Liver (tissue), 8 donors: ENCODE measurements at regions not wholly inside any gene's neighbourhood (a gene's known extent, or its start where the extent isn't known, plus 50 kb on each side); places are given as distances from the start of the nearest gene placed in this dataset.

ENCODE experiments used
- DNase-seq: peaks from one replicate; pipeline ENCODE4 v3.0.0-alpha.2; 2017; ENCODE audit warnings: low spot score
- H3K27ac ChIP-seq, 2 donors: one replicate each; pipeline ENCODE4 v1.7.0; 2013; ENCODE audit warnings: inconsistent platforms in 2 of 2, low read length in 2 of 2, control low read depth in 1 of 2, low read depth in 1 of 2, mild to moderate bottlenecking in 1 of 2
- H3K27me3 ChIP-seq, 4 donors: one replicate each; pipeline versions ENCODE4 v1.6.1 to v1.7.0; 2013; ENCODE audit warnings: low read length in 3 of 4, inconsistent platforms in 1 of 4, mild to moderate bottlenecking in 1 of 4, moderate library complexity in 1 of 4; ENCODE audit not compliant: control insufficient read depth in 4 of 4, insufficient read depth in 4 of 4
- H3K36me3 ChIP-seq, 4 donors: one replicate each; pipeline versions ENCODE4 v1.6.1 to v1.7.0; 2013; ENCODE audit warnings: low read length in 3 of 4, mild to moderate bottlenecking in 3 of 4, low read depth in 1 of 4, moderate library complexity in 1 of 4; ENCODE audit not compliant: control insufficient read depth in 4 of 4, insufficient read depth in 3 of 4
- H3K4me1 ChIP-seq, 4 donors: one replicate each; pipeline versions ENCODE4 v1.6.1 to v1.7.0; 2013; ENCODE audit warnings: low read length in 3 of 4, mild to moderate bottlenecking in 3 of 4, moderate library complexity in 1 of 4; ENCODE audit not compliant: control insufficient read depth in 4 of 4, insufficient read depth in 4 of 4
- H3K4me3 ChIP-seq, 3 donors: one replicate each; pipeline versions ENCODE4 v1.6.1 to v1.7.0; 2013; ENCODE audit warnings: low read length in 3 of 3, control low read depth in 1 of 3, low read depth in 1 of 3, mild to moderate bottlenecking in 1 of 3
- H3K9ac ChIP-seq, 2 donors: one replicate each; pipeline ENCODE4 v1.7.0; 2013; ENCODE audit warnings: low read length in 2 of 2, mild to moderate bottlenecking in 2 of 2, moderate library complexity in 2 of 2, control low read depth in 1 of 2, low read depth in 1 of 2
- H3K9me3 ChIP-seq, 4 donors: one replicate each; pipeline versions ENCODE4 v1.6.1 to v1.7.0; 2013; ENCODE audit warnings: low read length in 3 of 4; ENCODE audit not compliant: control insufficient read depth in 4 of 4
- ATF3 ChIP-seq: IDR thresholded peaks from 2 replicates; pipeline ENCODE4 v1.6.1; 2016; ENCODE audit warnings: antibody characterized with exemption
- CTCF ChIP-seq: fragments of 150-350 bp; IDR thresholded peaks from 2 replicates; pipeline ENCODE4 v1.5.1; 2017; ENCODE audit warnings: improper control_type of control experiment, low read depth, low read length; ENCODE audit not compliant: missing input control
- EGR1 ChIP-seq, 2 donors: IDR thresholded peaks; 2 replicates each; pipeline ENCODE4 v1.6.1; 2016 to 2018; ENCODE audit warnings: antibody characterized with exemption in 2 of 2, low read depth in 2 of 2
- FOXA1 ChIP-seq: IDR thresholded peaks from 2 replicates; pipeline ENCODE4 v1.6.1; 2016; ENCODE audit warnings: antibody characterized with exemption
- FOXA2 ChIP-seq: IDR thresholded peaks from 2 replicates; pipeline ENCODE4 v1.6.1; 2016; ENCODE audit warnings: antibody characterized with exemption
- GABPA ChIP-seq, 2 donors: IDR thresholded peaks in 1 of 2; conservative IDR thresholded peaks in 1 of 2; 2 replicates each; pipeline ENCODE4 v1.6.1; 2016; ENCODE audit warnings: antibody characterized with exemption in 2 of 2, mild to moderate bottlenecking in 1 of 2, moderate library complexity in 1 of 2
- HNF4A ChIP-seq, 2 donors: conservative IDR thresholded peaks; 2 replicates each; pipeline ENCODE4 v1.6.1; 2016; ENCODE audit warnings: antibody characterized with exemption in 2 of 2, mild to moderate bottlenecking in 2 of 2
- HNF4G ChIP-seq: IDR thresholded peaks from 2 replicates; pipeline ENCODE4 v1.6.1; 2016; ENCODE audit warnings: antibody characterized with exemption
- JUND ChIP-seq, 2 donors: IDR thresholded peaks; 2 replicates each; pipeline ENCODE4 v1.6.1; 2016; ENCODE audit warnings: antibody characterized with exemption in 2 of 2
- MAX ChIP-seq: IDR thresholded peaks from 2 replicates; pipeline ENCODE4 v1.6.1; 2016; ENCODE audit warnings: antibody characterized with exemption
- NR2F2 ChIP-seq: IDR thresholded peaks from 2 replicates; pipeline ENCODE4 v1.6.1; 2016; ENCODE audit warnings: antibody characterized with exemption
- RAD21 ChIP-seq, 2 donors: IDR thresholded peaks; 2 replicates each; pipeline ENCODE4 v1.6.1; 2016; ENCODE audit warnings: antibody characterized with exemption in 2 of 2, mild to moderate bottlenecking in 2 of 2
- REST ChIP-seq: IDR thresholded peaks from 2 replicates; pipeline ENCODE4 v1.6.1; 2016; ENCODE audit warnings: antibody characterized with exemption, mild to moderate bottlenecking
- RXRA ChIP-seq, 2 donors: IDR thresholded peaks; 2 replicates each; pipeline ENCODE4 v1.6.1; 2017 to 2018; ENCODE audit warnings: antibody characterized with exemption in 2 of 2, mild to moderate bottlenecking in 1 of 2
- SP1 ChIP-seq: IDR thresholded peaks from 2 replicates; pipeline ENCODE4 v1.6.1; 2018; ENCODE audit warnings: antibody characterized with exemption, mild to moderate bottlenecking
- TAF1 ChIP-seq: conservative IDR thresholded peaks from 2 replicates; pipeline ENCODE4 v1.6.1; 2016; ENCODE audit warnings: antibody characterized with exemption, mild to moderate bottlenecking
- YY1 ChIP-seq: IDR thresholded peaks from 2 replicates; pipeline ENCODE4 v1.6.1; 2016; ENCODE audit warnings: antibody characterized with exemption, mild to moderate bottlenecking
- ZBTB33 ChIP-seq: IDR thresholded peaks from 2 replicates; pipeline ENCODE4 v1.6.1; 2016; ENCODE audit warnings: antibody characterized with exemption
- WGBS: extraction: QIAGEN DNeasy Blood & Tissue Kit; methylation state at CpG from one replicate; pipeline ENCODE4 v1.1.7; 2013; 5-methylcytosine and 5-hydroxymethylcytosine counted together
- donor health status: healthy.
- donor health status: healthy.
- donor health status: healthy.
- donor health status: healthy.
- donor health status: healthy.

GRCh38 chr10:120279196-120279595 lies 177.8 kb upstream of the PLPP4 start:
- H3K27ac ChIP-seq: no peak overlapping the region
- WGBS: 80% methylated on average over 1 of the region's 1 CpG
- no peaks in the 10 kb centered on the region for H3K27me3 ChIP-seq
- TF ChIP-seq MAX (no peak), REST (no peak), FOXA1 (no peak), CTCF (no peak), RXRA (IDR thresholded peaks at IDR 0.05) (no peak), EGR1 (IDR thresholded peaks at IDR 0.05; ENCODE audit: low read depth in 2 of 2) (no peak), TAF1 (no peak), ATF3 (no peak), GABPA (IDR thresholded peaks at IDR 0.05 in 1 of 2, conservative IDR thresholded peaks at IDR 0.05 in 1 of 2) (no peak), HNF4A (conservative IDR thresholded peaks at IDR 0.05) (no peak), SP1 (no peak), HNF4G (no peak), JUND (IDR thresholded peaks at IDR 0.05) (no peak), YY1 (no peak), ZBTB33 (no peak), RAD21 (IDR thresholded peaks at IDR 0.05) (no peak), NR2F2 (no peak), FOXA2 (no peak)
- no peaks in the 10 kb centered on the region for H3K4me1 ChIP-seq
- H3K9me3 ChIP-seq: no peaks in the 10 kb centered on the region
- no peak overlapping the region for H3K9ac ChIP-seq
- DNase-seq: no peak
- H3K4me3 ChIP-seq: no peak overlapping the region
- H3K36me3 ChIP-seq: no peaks in the 10 kb centered on the region

- Histone ChIP-seq H3K27ac (no peak overlapping the region), H3K27me3 (no peaks in the 10 kb centered on the region), H3K9ac (no peak overlapping the region), H3K4me3 (no peak overlapping the region), H3K36me3 (no peaks in the 10 kb centered on the region), H3K9me3 (no peaks in the 10 kb centered on the region), H3K4me1 (no peaks in the 10 kb centered on the region)
- TF ChIP-seq JUND (IDR thresholded peaks at IDR 0.05) (no peak), SP1 (no peak), MAX (no peak), FOXA2 (no peak), REST (no peak), YY1 (no peak), RAD21 (IDR thresholded peaks at IDR 0.05) (no peak), TAF1 (no peak), FOXA1 (no peak), EGR1 (IDR thresholded peaks at IDR 0.05; ENCODE audit: low read depth in 2 of 2) (no peak), NR2F2 (no peak), HNF4G (no peak), RXRA (IDR thresholded peaks at IDR 0.05) (no peak), HNF4A (conservative IDR thresholded peaks at IDR 0.05) (no peak)
- 78% methylated on average over 8 of the region's 8 CpGs for WGBS
- DNase-seq: no peak
Observed at GRCh38 chr10:120282421-120282820, 174.6 kb upstream of the PLPP4 start.
